H9 (cell line): ENCODE measurements at regions not wholly inside any gene's neighbourhood (a gene's known extent, or its start where the extent isn't known, plus 50 kb on each side); places are given as distances from the start of the nearest gene placed in this dataset.

Experiments used
- DNase-seq: peaks from one replicate; pipeline ENCODE4 v3.0.0-alpha.2; 2017
- H2AFZ ChIP-seq: one replicate; pipeline ENCODE4 v1.6.1; 2013; ENCODE audit warnings: mild to moderate bottlenecking, low read length, control low read depth, moderate library complexity
- H2AK5ac ChIP-seq: 2 replicates; pipeline ENCODE4 v1.6.1; 2013; ENCODE audit warnings: low read length, control low read depth, mixed read lengths; ENCODE audit not compliant: insufficient read length
- H2BK120ac ChIP-seq: one replicate; pipeline ENCODE4 v1.6.1; 2013; ENCODE audit warnings: low read depth, mild to moderate bottlenecking, low read length, control low read depth, inconsistent platforms; ENCODE audit not compliant: poor library complexity, severe bottlenecking
- H2BK12ac ChIP-seq: 2 replicates; pipeline ENCODE4 v1.6.1; 2013; ENCODE audit warnings: low read length, control low read depth, mixed read lengths, low read depth; ENCODE audit not compliant: insufficient read length
- H2BK15ac ChIP-seq: 2 replicates; pipeline ENCODE4 v1.6.1; 2013; ENCODE audit warnings: low read depth, low read length, control low read depth
- H2BK20ac ChIP-seq: one replicate; pipeline ENCODE4 v1.6.1; 2013; ENCODE audit warnings: low read depth, mild to moderate bottlenecking, low read length, control low read depth, inconsistent platforms; ENCODE audit not compliant: poor library complexity, severe bottlenecking
- H2BK5ac ChIP-seq: 2 replicates; pipeline ENCODE4 v1.6.1; 2013; ENCODE audit warnings: low read length, control low read depth, mixed read lengths; ENCODE audit not compliant: insufficient read length
- H3K14ac ChIP-seq: 2 replicates; pipeline ENCODE4 v1.6.1; 2013; ENCODE audit warnings: low read length, control low read depth; ENCODE audit not compliant: insufficient read depth
- H3K18ac ChIP-seq: 2 replicates; pipeline ENCODE4 v1.6.1; 2013; ENCODE audit warnings: low read depth, mild to moderate bottlenecking, mixed read lengths, low read length, control low read depth; ENCODE audit not compliant: insufficient read length
- H3K23ac ChIP-seq: 2 replicates; pipeline ENCODE4 v1.6.1; 2013; ENCODE audit warnings: low read length, control low read depth, mixed read lengths, low read depth; ENCODE audit not compliant: insufficient read length
- H3K23me2 ChIP-seq: 2 replicates; pipeline ENCODE4 v1.6.1; 2013; ENCODE audit warnings: low read depth, mild to moderate bottlenecking, mixed read lengths, low read length, control low read depth; ENCODE audit not compliant: insufficient read length, poor library complexity, severe bottlenecking
- H3K27ac ChIP-seq: 2 replicates; pipeline ENCODE4 v1.5.1; 2013; ENCODE audit warnings: low read length, control low read depth, mixed read lengths, low read depth; ENCODE audit not compliant: insufficient read length
- H3K27me3 ChIP-seq: 2 replicates; pipeline ENCODE4 v1.6.1; 2013; ENCODE audit warnings: low read length, control low read depth, inconsistent platforms; ENCODE audit not compliant: insufficient read depth
- H3K4ac ChIP-seq: 2 replicates; pipeline ENCODE4 v1.6.1; 2013; ENCODE audit warnings: low read depth, mild to moderate bottlenecking, control low read depth, inconsistent platforms, low read length, moderate library complexity
- H3K4me1 ChIP-seq: 2 replicates; pipeline ENCODE4 v1.6.1; 2013; ENCODE audit warnings: low read length, control low read depth, inconsistent platforms; ENCODE audit not compliant: insufficient read depth
- H3K4me2 ChIP-seq: 2 replicates; pipeline ENCODE4 v1.6.1; 2013; ENCODE audit warnings: low read length, control low read depth, mixed read lengths; ENCODE audit not compliant: insufficient read length, insufficient read depth
- H3K56ac ChIP-seq: 2 replicates; pipeline ENCODE4 v1.6.1; 2013; ENCODE audit warnings: low read depth, mild to moderate bottlenecking, mixed read lengths, low read length, control low read depth; ENCODE audit not compliant: insufficient read length
- H3K79me1 ChIP-seq: 2 replicates; pipeline ENCODE4 v1.6.1; 2013; ENCODE audit warnings: low read depth, mild to moderate bottlenecking, moderate library complexity, low read length, control low read depth, inconsistent platforms; ENCODE audit not compliant: insufficient read depth, poor library complexity, severe bottlenecking
- H3K79me2 ChIP-seq: 2 replicates; pipeline ENCODE4 v1.6.1; 2013; ENCODE audit warnings: low read length, control low read depth, inconsistent platforms; ENCODE audit not compliant: insufficient read depth
- H3K9ac ChIP-seq: 2 replicates; pipeline ENCODE4 v1.6.1; 2013; ENCODE audit warnings: low read length, control low read depth, mixed read lengths; ENCODE audit not compliant: insufficient read length; ENCODE audit errors: extremely low read depth
- H3K9me3 ChIP-seq: one replicate; pipeline ENCODE4 v1.6.1; 2013; ENCODE audit warnings: low read depth, low read length, inconsistent platforms; ENCODE audit not compliant: control insufficient read depth
- H3T11ph ChIP-seq: one replicate; pipeline ENCODE4 v1.6.1; 2013; ENCODE audit warnings: mild to moderate bottlenecking, low read length, control low read depth, inconsistent platforms
- H4K20me1 ChIP-seq: one replicate; pipeline ENCODE4 v1.6.1; 2013; ENCODE audit not compliant: control insufficient read depth, insufficient read length, insufficient read depth
- H4K5ac ChIP-seq: 2 replicates; pipeline ENCODE4 v1.6.1; 2013; ENCODE audit warnings: low read depth, mild to moderate bottlenecking, mixed read lengths, low read length, control low read depth; ENCODE audit not compliant: insufficient read length
- H4K8ac ChIP-seq: replicated peaks from 2 replicates; pipeline ENCODE4 v1.6.1; 2013; ENCODE audit warnings: low read length, control low read depth, mixed read lengths, low read depth; ENCODE audit not compliant: insufficient read length
- H4K91ac ChIP-seq: 2 replicates; pipeline ENCODE4 v1.6.1; 2013; ENCODE audit warnings: low read depth, mild to moderate bottlenecking, moderate library complexity, mixed read lengths, low read length, control low read depth; ENCODE audit not compliant: insufficient read length
- H3K27ac Mint-ChIP-seq, 3 experiments: 2 replicates in 2 of 3; 3 replicates in 1 of 3; pipeline ENCODE4 v1.8.0; 2020 to 2021; ENCODE audit warnings: mixed read lengths in 3 of 3, mild to moderate bottlenecking in 1 of 3, moderate library complexity in 1 of 3
- H3K27me3 Mint-ChIP-seq: 2 replicates; pipeline ENCODE4 v1.8.0; 2021; ENCODE audit warnings: low read depth, mild to moderate bottlenecking, moderate library complexity, mixed read lengths
- H3K36me3 Mint-ChIP-seq, 3 experiments: 2 replicates in 2 of 3; 3 replicates in 1 of 3; pipeline ENCODE4 v1.8.0; 2020 to 2021; ENCODE audit warnings: low read depth in 3 of 3, mixed read lengths in 3 of 3; ENCODE audit not compliant: insufficient read depth in 1 of 3
- H3K4me1 Mint-ChIP-seq, 2 experiments: 2 replicates each; pipeline ENCODE4 v1.8.0; 2020; ENCODE audit warnings: mixed read lengths in 2 of 2
- H3K4me3 Mint-ChIP-seq, 2 experiments: 2 replicates in 1 of 2; 3 replicates in 1 of 2; pipeline ENCODE4 v1.8.0; 2020 to 2021; ENCODE audit warnings: mild to moderate bottlenecking in 2 of 2, mixed read lengths in 2 of 2, moderate library complexity in 1 of 2
- H3K9me3 Mint-ChIP-seq, 2 experiments: 2 replicates in 1 of 2; 3 replicates in 1 of 2; pipeline ENCODE4 v1.8.0; 2020; ENCODE audit warnings: mild to moderate bottlenecking in 2 of 2, mixed read lengths in 2 of 2, moderate library complexity in 1 of 2
- CTCF ChIP-seq: fragments of 200-600 bp; sonication (generic); conservative IDR thresholded peaks from 3 replicates; pipeline ENCODE4 v1.8.0; 2021; ENCODE audit warnings: antibody characterized with exemption, mild to moderate bottlenecking
- WGBS: extraction: QIAGEN DNeasy Blood & Tissue Kit; methylation state at CpG from one replicate; pipeline ENCODE4 v1.1.7; 2013; ENCODE audit warnings: missing lambda C conversion rate, low lambda C conversion rate, mixed read lengths; ENCODE audit not compliant: insufficient read length; ENCODE audit errors: extremely low coverage; 5-methylcytosine and 5-hydroxymethylcytosine counted together

DNA sequence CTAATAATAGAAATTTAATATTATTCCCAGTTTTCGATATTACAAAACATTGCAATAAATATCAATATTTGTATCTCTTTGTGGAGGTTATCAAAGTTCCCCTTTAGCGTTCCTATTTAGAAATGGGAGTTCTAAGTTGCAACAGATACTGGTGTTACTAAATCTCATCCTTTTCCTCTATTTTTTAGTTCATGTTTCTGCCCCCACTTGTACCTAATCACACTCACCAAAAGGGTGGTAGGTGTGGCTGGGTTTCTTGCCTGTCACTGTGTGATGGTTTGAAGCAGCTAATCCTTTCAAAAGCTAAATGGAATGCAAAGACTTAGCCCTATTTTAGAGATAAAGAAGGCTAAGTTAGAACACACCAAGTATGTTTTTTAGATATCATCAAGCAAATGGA is 997.9 kb downstream of the TSN start:
- Histone ChIP-seq H4K20me1 (no peaks in the 10 kb centered on the region), H3K79me2 (no peaks in the 10 kb centered on the region), H3K23ac (no peak overlapping the region), H2AK5ac (no peak overlapping the region), H3K9me3 (no peaks in the 10 kb centered on the region), H2BK120ac (no peak overlapping the region), H2BK15ac (no peak overlapping the region), H3T11ph (no peak overlapping the region), H4K8ac (no peak overlapping the region), H3K23me2 (no peaks in the 10 kb centered on the region), H3K9ac (no peak overlapping the region), H3K4me1 (no peaks in the 10 kb centered on the region), H4K91ac (no peak overlapping the region), H3K27ac (no peak overlapping the region), H4K5ac (no peak overlapping the region), H3K14ac (no peak overlapping the region), H3K56ac (no peak overlapping the region), H2BK12ac (no peak overlapping the region), H3K18ac (no peak overlapping the region), H2BK20ac (no peak overlapping the region), H2AFZ (no peak overlapping the region), H3K4me2 (no peak overlapping the region), H3K79me1 (no peaks in the 10 kb centered on the region), H3K27me3 (no peaks in the 10 kb centered on the region), H3K4ac (no peak overlapping the region), H2BK5ac (no peak overlapping the region)
- WGBS = no CpG with 5 or more reads among the region's 2 CpGs
- Mint-ChIP-seq H3K27ac (no peak overlapping the region), H3K4me1 (peaks cover 12 to 18% of the 10 kb centered on the region in 2 experiments), H3K27me3 (no peaks in the 10 kb centered on the region), H3K36me3 (no peaks in the 10 kb centered on the region), H3K4me3 (no peak overlapping the region), H3K9me3 (no peaks in the 10 kb centered on the region; a peak in 1 of 5 replicates)
- no peak for DNase-seq
- TF ChIP-seq CTCF = no peak
